ENCODE measurements at regions not wholly inside any gene's neighbourhood (a gene's known extent, or its start where the extent isn't known, plus 50 kb on each side); places are given as distances from the start of the nearest gene placed in this dataset.

- DNase-seq, result no peak
These were observed 277.4 kb upstream of the PITX2 start for GRCh38 chr4:110900213-110900769.

DNA sequence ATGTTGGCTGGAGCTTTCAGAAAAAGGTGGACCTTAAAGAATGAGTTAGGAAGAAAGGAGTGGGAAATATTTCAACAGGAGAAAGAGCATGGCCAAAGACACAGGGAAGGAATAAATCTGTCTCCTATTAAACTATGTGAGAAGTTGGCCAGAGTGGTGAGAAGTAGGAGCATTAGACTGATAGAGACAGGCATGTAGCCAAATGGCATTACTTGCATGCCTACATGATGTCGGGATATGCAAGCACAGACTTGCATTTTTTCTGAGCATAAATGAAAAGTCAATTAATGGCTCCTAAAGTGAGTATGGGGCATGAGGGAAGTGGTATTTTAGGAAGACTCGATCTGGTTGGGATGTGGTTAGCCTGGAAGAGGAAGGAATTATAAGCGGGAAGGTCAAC is 279.6 kb upstream of the PITX2 start:
- DNase-seq, result no peak

DNA sequence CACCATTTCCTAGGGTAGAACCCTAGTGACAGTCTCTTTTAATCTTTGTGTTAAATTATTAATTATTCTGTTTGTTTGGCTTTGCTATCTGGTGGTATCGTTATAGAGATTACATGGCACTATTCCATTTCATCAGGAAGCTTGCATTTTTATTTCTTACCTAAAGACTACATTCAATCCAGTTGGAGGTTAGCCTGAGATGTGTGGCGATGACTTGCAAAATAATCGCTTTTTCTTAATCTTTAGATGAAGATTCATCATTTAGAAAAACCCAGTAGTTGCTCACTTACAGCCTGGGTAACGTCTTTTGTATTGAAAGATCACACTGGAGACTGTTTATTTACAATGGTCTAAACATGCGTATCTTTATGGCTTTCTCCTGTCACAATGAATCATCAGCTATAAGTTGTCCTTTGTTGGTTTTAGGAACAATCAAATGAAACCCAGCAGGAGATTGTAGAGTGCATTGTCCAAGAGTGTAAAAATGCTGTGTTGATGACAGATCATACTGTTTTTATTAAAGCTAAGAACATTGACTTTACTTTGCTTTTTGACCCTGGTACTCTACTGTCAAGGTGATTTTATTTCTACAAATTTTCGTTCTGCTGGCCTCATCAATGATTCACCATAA is 281.7 kb upstream of the PITX2 start:
- DNase-seq, result no peak

DNA sequence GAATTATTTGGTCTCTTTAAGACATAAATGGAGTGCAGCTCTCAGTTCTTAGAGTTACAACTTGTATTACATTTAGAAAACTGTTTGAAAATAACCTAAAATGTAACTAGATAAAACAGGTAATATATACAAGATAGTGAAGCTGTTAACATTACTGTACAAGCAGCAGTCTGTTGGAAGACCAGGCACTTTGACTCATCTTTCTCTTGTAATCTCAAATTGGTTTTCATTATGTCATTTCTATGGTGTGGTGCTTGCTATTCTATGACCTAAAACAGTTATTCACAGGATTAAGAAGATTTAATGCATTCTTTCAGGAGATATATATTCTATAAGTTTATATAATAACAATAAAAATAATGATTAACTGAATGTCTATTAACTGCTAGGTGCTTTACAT is 282.5 kb upstream of the PITX2 start:
- DNase-seq, result no peak

DNA sequence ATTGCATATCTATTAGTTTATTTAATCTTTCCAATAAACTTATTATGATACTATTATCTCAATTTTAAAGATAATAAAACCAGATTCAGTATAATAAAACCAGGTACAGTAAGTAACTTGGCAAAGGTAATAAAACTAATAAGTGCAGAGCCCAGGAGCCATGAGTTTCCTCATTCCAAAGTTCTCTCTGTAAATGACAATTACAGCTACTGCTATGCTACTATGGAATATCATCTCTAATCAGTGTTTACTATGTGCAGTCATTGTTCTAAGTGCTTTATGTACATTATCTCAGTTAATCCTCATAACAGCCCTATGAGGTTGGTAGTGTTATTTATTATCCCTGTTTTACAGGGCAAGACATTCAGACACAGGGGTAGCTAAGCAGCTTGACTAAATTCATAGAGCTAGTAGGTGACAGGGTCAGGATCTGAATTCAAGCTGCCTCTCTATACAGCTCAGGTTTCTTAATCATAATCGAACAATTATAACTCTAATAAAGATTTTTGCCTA is 285.0 kb upstream of the PITX2 start:
- no peak for DNase-seq

GRCh38 chr4:110914791-110915190 is 291.9 kb upstream of the PITX2 start:
- no peak for DNase-seq

GRCh38 chr4:110915301-110915700 is 292.4 kb upstream of the PITX2 start:
- no peak for DNase-seq

- no peak for DNase-seq
These were observed 293.6 kb upstream of the PITX2 start for GRCh38 chr4:110916505-110916904.

DNA sequence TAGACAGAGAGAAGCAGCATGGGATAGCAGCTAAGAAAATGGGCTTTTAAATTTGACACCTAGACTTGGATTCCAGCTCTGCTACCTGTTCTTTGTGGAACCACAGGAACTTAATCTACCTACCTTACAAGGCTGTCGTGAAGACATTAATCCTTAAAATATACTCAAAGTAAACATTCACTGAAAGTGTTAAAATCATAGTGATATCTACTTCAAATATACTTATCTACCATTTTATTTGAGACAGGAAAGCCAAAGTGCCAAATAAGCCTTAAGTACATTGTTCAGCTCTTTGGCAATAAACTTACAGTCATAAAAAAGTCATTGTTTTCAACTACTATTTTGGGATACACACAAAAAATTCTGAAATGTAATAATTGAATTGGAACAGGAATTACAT is 295.0 kb upstream of the PITX2 start:
- no peak for DNase-seq

- no peak for DNase-seq
These were observed 298.1 kb upstream of the PITX2 start for GRCh38 chr4:110920990-110921389.

- no peak for DNase-seq
These were observed 301.9 kb upstream of the PITX2 start for GRCh38 chr4:110924761-110925160.

- no peak for DNase-seq
These were observed 304.0 kb upstream of the PITX2 start for GRCh38 chr4:110926841-110927400.

GRCh38 chr4:110933341-110933740 is 310.5 kb upstream of the PITX2 start:
- DNase-seq, result no peak

DNA sequence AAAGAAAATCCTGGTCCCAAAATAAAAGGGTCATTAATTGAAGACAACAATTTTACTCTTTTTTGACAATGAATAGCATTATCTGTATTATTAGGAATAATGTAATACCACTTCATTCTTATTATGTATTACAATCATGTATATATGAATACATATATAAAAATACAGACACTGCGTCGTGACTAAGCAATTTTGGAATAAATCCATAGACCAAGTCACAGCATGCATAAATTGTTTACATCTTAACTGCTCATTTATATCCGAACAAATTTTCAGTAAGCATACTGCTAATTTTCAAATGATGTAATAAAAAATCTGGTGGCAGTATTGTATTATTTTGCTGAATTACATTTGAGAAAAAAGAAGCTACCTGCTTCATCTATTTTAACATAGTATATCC is 321.6 kb upstream of the PITX2 start:
- no peak for DNase-seq

- DNase-seq, result no peak
These were observed 322.7 kb upstream of the PITX2 start for GRCh38 chr4:110945600-110945999.

- DNase-seq, result no peak
These were observed 326.7 kb upstream of the PITX2 start for GRCh38 chr4:110949542-110949941.

DNA sequence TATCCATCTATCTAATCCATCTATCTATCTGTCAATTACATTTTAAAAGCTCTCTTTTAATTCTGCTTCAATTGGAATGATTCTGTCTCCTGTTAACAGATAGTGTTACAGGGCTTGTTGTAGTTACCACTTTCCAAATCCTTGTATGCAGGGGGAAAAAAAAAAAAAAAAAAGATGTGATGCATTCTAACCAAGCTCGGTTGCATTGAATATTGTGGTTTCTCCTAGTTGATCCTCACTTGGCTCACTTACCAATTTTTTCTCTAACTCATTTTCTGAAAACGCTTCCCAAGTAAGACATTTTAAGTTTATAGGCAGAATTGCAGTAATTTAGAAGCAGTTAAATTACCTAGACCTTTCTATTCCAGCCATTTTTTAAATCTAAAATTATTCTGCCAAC is 327.9 kb upstream of the PITX2 start:
- no peak for DNase-seq

- no peak for DNase-seq
These were observed 330.3 kb upstream of the PITX2 start for GRCh38 chr4:110953191-110953590.

DNA sequence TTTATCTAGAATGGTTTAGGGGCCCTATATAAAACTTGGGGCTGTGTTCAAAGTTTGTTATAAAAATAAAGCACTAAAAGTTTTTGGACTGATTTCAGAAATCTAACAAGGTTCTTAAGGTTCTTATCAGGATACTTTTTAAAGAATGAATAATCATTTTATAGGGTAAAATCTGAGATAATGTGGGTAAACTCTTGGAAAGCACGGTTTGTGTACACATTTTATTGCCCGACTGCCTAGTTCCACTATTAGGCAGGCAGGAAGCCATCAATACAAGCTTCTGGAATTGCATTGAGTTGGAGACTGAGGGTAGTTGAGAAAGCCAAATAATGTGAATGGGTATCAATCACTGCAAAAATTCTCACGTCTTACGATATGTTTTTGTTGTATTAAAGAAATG is 331.0 kb upstream of the PITX2 start:
- no peak for DNase-seq

DNA sequence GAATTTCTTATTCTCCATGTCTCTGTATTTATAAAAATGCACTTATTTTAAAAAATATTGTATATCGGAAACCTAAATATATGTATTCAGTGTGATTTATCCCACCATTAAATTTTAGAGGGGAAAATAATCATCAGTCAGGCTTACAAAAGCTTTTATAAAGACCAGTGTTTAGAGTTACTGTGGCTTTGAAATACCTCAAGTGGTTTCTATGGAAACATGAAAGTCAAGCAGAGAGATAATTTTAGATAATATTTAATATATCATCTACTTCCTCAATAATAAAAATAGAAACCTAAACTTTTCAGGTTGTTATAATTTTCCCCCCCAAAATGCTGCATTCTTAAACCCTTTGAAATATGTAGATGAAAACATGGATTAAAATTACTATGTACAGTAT is 332.9 kb upstream of the PITX2 start:
- DNase-seq, result no peak

DNA sequence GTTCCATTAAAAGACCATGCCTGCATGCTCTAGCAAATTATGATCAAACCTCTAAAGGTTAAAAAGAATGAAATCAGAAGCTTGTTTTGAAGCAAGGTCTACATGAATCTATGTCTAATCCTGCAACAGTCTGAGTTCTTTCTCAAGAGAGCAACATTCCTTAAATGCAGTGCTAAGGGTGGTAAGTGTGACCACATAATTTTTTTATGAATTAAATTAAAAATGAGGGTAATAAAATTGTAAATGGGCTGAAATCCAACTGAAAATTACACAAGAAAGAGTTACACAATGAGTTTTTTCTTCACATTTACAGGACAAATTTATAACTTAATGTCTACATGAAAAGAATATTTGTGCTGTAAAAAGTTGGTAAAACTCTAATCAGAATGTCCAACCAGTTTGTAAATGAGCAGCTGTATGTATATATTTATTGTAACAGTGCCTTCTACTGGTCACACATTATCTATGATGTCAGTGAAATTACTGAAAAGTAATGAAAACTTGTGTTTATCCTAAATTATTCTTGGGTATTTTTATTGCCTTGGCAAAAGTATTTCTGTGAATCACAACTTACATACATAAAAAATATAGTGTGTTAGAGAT is 336.3 kb upstream of the PITX2 start:
- no peak for DNase-seq

- no peak for DNase-seq
These were observed 338.2 kb upstream of the PITX2 start for GRCh38 chr4:110961066-110961465.

- no peak for DNase-seq
These were observed 339.7 kb upstream of the PITX2 start for GRCh38 chr4:110962616-110963015.

DNA sequence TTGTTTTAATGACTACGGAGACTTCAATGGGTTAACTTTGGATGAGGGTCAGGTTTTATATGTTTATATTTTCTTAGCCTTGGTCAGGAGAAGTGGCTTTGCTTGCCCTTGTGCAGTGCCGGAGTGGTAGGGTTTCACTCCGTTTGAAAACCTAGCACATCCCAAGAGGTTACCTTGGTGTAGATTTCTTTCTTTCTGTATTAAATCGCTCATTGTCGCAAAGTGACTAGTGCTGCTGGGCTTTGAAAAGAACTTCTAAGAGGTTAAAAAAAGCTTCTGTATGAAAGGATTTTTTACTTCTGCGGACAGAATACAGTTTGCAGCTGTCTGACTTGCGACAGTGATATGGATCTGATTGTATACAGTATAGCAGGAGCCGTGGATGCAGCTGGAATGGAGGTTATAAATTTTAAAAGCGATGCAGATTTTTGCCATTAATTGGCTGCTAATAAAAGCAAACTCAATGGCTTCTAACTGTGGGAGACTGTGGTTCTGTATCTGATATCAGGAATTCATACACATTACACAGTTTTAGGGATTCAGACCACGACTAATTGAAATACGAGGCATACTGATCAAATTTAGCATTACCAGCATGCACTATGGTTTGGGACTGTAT is 340.9 kb upstream of the PITX2 start:
- no peak for DNase-seq
